OCI-LY1 (cell line): ENCODE measurements at regions not wholly inside any gene's neighbourhood (a gene's known extent, or its start where the extent isn't known, plus 50 kb on each side); places are given as distances from the start of the nearest gene placed in this dataset.

Experiments
- H2AFZ ChIP-seq: fragments of 200-600 bp; sonication (generic), shearing (Covaris generic); 2 replicates; pipeline ENCODE4 v1.6.0; 2014; ENCODE audit warnings: antibody characterized with exemption, mild to moderate bottlenecking, low read length
- H3F3A ChIP-seq: fragments of 200-600 bp; sonication (generic), shearing (Covaris generic); 2 replicates; pipeline ENCODE4 v1.6.0; 2014; ENCODE audit warnings: mild to moderate bottlenecking, antibody characterized with exemption, low read length, moderate library complexity; ENCODE audit not compliant: insufficient read depth
- H3K27ac ChIP-seq: fragments of 200-600 bp; sonication (generic); 2 replicates; pipeline ENCODE4 v1.5.1; 2014; ENCODE audit warnings: low read length, mixed run types, mild to moderate bottlenecking, low read depth; ENCODE audit not compliant: poor library complexity, severe bottlenecking
- H3K27me3 ChIP-seq: fragments of 200-600 bp; sonication (generic); 2 replicates; pipeline ENCODE4 v1.6.0; 2014; ENCODE audit warnings: antibody characterized with exemption, mild to moderate bottlenecking, low read length, moderate library complexity; ENCODE audit not compliant: insufficient read depth
- H3K36me3 ChIP-seq: fragments of 200-600 bp; sonication (generic); 2 replicates; pipeline ENCODE4 v1.6.1; 2014; ENCODE audit warnings: mild to moderate bottlenecking, antibody characterized with exemption, low read length, moderate library complexity, mixed read lengths; ENCODE audit not compliant: insufficient read depth
- H3K4me1 ChIP-seq: fragments of 200-600 bp; sonication (generic); 2 replicates; pipeline ENCODE4 v1.5.1; 2014; ENCODE audit warnings: mild to moderate bottlenecking, low read length, moderate library complexity; ENCODE audit not compliant: insufficient read depth, severe bottlenecking
- H3K4me2 ChIP-seq: fragments of 200-600 bp; sonication (generic), shearing (Covaris generic); 2 replicates; pipeline ENCODE4 v1.6.1; 2014; ENCODE audit warnings: low read length
- H3K4me3 ChIP-seq: fragments of 200-600 bp; sonication (generic); 2 replicates; pipeline ENCODE4 v1.5.1; 2014; ENCODE audit warnings: low read length, low read depth, mild to moderate bottlenecking, mixed read lengths; ENCODE audit not compliant: poor library complexity, severe bottlenecking
- H3K79me2 ChIP-seq: fragments of 200-600 bp; shearing (Covaris generic); 2 replicates; pipeline ENCODE4 v1.6.1; 2016; ENCODE audit warnings: mixed run types, low read length, mixed read lengths; ENCODE audit not compliant: insufficient read depth
- H3K9ac ChIP-seq: fragments of 200-600 bp; sonication (generic), shearing (Covaris generic); 2 replicates; pipeline ENCODE4 v1.6.1; 2014; ENCODE audit warnings: mild to moderate bottlenecking, low read length, mixed read lengths
- H3K9me2 ChIP-seq: fragments of 200-600 bp; sonication (generic), shearing (Covaris generic); 2 replicates; pipeline ENCODE4 v1.6.1; 2014; ENCODE audit warnings: low read depth, mild to moderate bottlenecking, low read length, mixed read lengths
- H3K9me3 ChIP-seq: fragments of 200-600 bp; shearing (Covaris generic); 2 replicates; pipeline ENCODE4 v1.6.1; 2014; ENCODE audit warnings: low read length, mixed read lengths
- H4K20me1 ChIP-seq: fragments of 200-600 bp; sonication (generic), shearing (Covaris generic); 2 replicates; pipeline ENCODE4 v1.6.0; 2016; ENCODE audit warnings: mild to moderate bottlenecking, low read length; ENCODE audit not compliant: insufficient read depth
- CTCF ChIP-seq: fragments of 200-600 bp; sonication (generic), shearing (Covaris generic); IDR thresholded peaks from 2 replicates; pipeline ENCODE4 v1.5.1; 2017; ENCODE audit warnings: mild to moderate bottlenecking, antibody characterized with exemption, low read length, moderate library complexity, mixed read lengths
- EZH2 ChIP-seq: fragments of 200-600 bp; sonication (generic), shearing (Covaris generic); IDR thresholded peaks from 2 replicates; pipeline ENCODE4 v1.8.0; 2017; ENCODE audit warnings: borderline replicate concordance, mixed run types, mild to moderate bottlenecking, antibody characterized with exemption, low read length, moderate library complexity, mixed read lengths

- Histone ChIP-seq H3K4me3 (no peak overlapping the region), H3K27ac (no peak overlapping the region), H3K9ac (no peak overlapping the region), H3K4me1 (no peaks in the 10 kb centered on the region), H3F3A (no peaks in the 10 kb centered on the region), H4K20me1 (no peaks in the 10 kb centered on the region), H3K4me2 (no peak overlapping the region), H2AFZ (no peak overlapping the region), H3K9me2 (no peaks in the 10 kb centered on the region), H3K9me3 (no peaks in the 10 kb centered on the region), H3K27me3 (no peaks in the 10 kb centered on the region; the same call in 1 of the 2 replicates), H3K79me2 (no peaks in the 10 kb centered on the region), H3K36me3 (no peaks in the 10 kb centered on the region)
- no peak for TF ChIP-seq EZH2
- no peak for TF ChIP-seq CTCF
Measured at GRCh38 chr14:98733536-98733935, 538.5 kb downstream of the BCL11B start.

GRCh38 chr14:98736701-98737338 lies 535.2 kb downstream of the BCL11B start:
- no peak overlapping the region for H3K27ac ChIP-seq
- H3K27me3 ChIP-seq, result no peaks in the 10 kb centered on the region

GRCh38 chr14:98741523-98741922 lies 530.5 kb downstream of the BCL11B start:
- TF ChIP-seq CTCF (no peak), EZH2 (no peak)
- Histone ChIP-seq H4K20me1 (no peaks in the 10 kb centered on the region), H3K9me3 (no peaks in the 10 kb centered on the region), H3F3A (no peaks in the 10 kb centered on the region), H3K27ac (no peak overlapping the region), H3K36me3 (no peaks in the 10 kb centered on the region), H3K9me2 (no peaks in the 10 kb centered on the region), H3K27me3 (no peaks in the 10 kb centered on the region), H3K79me2 (no peaks in the 10 kb centered on the region), H3K4me3 (no peak overlapping the region), H3K4me2 (no peak overlapping the region), H2AFZ (no peak overlapping the region), H3K4me1 (no peaks in the 10 kb centered on the region), H3K9ac (no peak overlapping the region)

More at GRCh38 chr14:98736701-98737338, 535.2 kb downstream of the BCL11B start:
- Histone ChIP-seq H3K4me1 (no peaks in the 10 kb centered on the region), H3K9ac (no peak overlapping the region), H3K9me2 (no peaks in the 10 kb centered on the region), H2AFZ (no peak overlapping the region), H3K79me2 (no peaks in the 10 kb centered on the region), H3K4me3 (no peak overlapping the region), H3K9me3 (no peaks in the 10 kb centered on the region), H3K4me2 (no peak overlapping the region), H3F3A (no peaks in the 10 kb centered on the region), H3K36me3 (no peaks in the 10 kb centered on the region), H4K20me1 (no peaks in the 10 kb centered on the region)
- no peak for TF ChIP-seq EZH2

- Histone ChIP-seq H3F3A (no peaks in the 10 kb centered on the region), H3K9me3 (no peaks in the 10 kb centered on the region), H3K9ac (no peak overlapping the region), H3K4me2 (no peak overlapping the region), H3K36me3 (no peaks in the 10 kb centered on the region), H3K9me2 (no peaks in the 10 kb centered on the region), H3K79me2 (no peaks in the 10 kb centered on the region), H4K20me1 (no peaks in the 10 kb centered on the region), H3K27me3 (no peaks in the 10 kb centered on the region), H2AFZ (no peak overlapping the region), H3K27ac (no peak overlapping the region), H3K4me3 (no peak overlapping the region), H3K4me1 (no peaks in the 10 kb centered on the region)
- TF ChIP-seq EZH2 (no peak), CTCF (no peak)
Measured at GRCh38 chr14:98742001-98742400, 530.0 kb downstream of the BCL11B start.
